Liver (tissue), 8 donors: ENCODE measurements at regions not wholly inside any gene's neighbourhood (a gene's known extent, or its start where the extent isn't known, plus 50 kb on each side); places are given as distances from the start of the nearest gene placed in this dataset.

ENCODE experiments used
- DNase-seq: peaks from one replicate; pipeline ENCODE4 v3.0.0-alpha.2; 2017; ENCODE audit warnings: low spot score
- H3K27ac ChIP-seq, 2 donors: one replicate each; pipeline ENCODE4 v1.7.0; 2013; ENCODE audit warnings: inconsistent platforms in 2 of 2, low read length in 2 of 2, control low read depth in 1 of 2, low read depth in 1 of 2, mild to moderate bottlenecking in 1 of 2
- H3K27me3 ChIP-seq, 4 donors: one replicate each; pipeline versions ENCODE4 v1.6.1 to v1.7.0; 2013; ENCODE audit warnings: low read length in 3 of 4, inconsistent platforms in 1 of 4, mild to moderate bottlenecking in 1 of 4, moderate library complexity in 1 of 4; ENCODE audit not compliant: control insufficient read depth in 4 of 4, insufficient read depth in 4 of 4
- H3K36me3 ChIP-seq, 4 donors: one replicate each; pipeline versions ENCODE4 v1.6.1 to v1.7.0; 2013; ENCODE audit warnings: low read length in 3 of 4, mild to moderate bottlenecking in 3 of 4, low read depth in 1 of 4, moderate library complexity in 1 of 4; ENCODE audit not compliant: control insufficient read depth in 4 of 4, insufficient read depth in 3 of 4
- H3K4me1 ChIP-seq, 4 donors: one replicate each; pipeline versions ENCODE4 v1.6.1 to v1.7.0; 2013; ENCODE audit warnings: low read length in 3 of 4, mild to moderate bottlenecking in 3 of 4, moderate library complexity in 1 of 4; ENCODE audit not compliant: control insufficient read depth in 4 of 4, insufficient read depth in 4 of 4
- H3K4me3 ChIP-seq, 3 donors: one replicate each; pipeline versions ENCODE4 v1.6.1 to v1.7.0; 2013; ENCODE audit warnings: low read length in 3 of 3, control low read depth in 1 of 3, low read depth in 1 of 3, mild to moderate bottlenecking in 1 of 3
- H3K9ac ChIP-seq, 2 donors: one replicate each; pipeline ENCODE4 v1.7.0; 2013; ENCODE audit warnings: low read length in 2 of 2, mild to moderate bottlenecking in 2 of 2, moderate library complexity in 2 of 2, control low read depth in 1 of 2, low read depth in 1 of 2
- H3K9me3 ChIP-seq, 4 donors: one replicate each; pipeline versions ENCODE4 v1.6.1 to v1.7.0; 2013; ENCODE audit warnings: low read length in 3 of 4; ENCODE audit not compliant: control insufficient read depth in 4 of 4
- EGR1 ChIP-seq, 2 donors: IDR thresholded peaks; 2 replicates each; pipeline ENCODE4 v1.6.1; 2016 to 2018; ENCODE audit warnings: antibody characterized with exemption in 2 of 2, low read depth in 2 of 2
- FOXA1 ChIP-seq: IDR thresholded peaks from 2 replicates; pipeline ENCODE4 v1.6.1; 2016; ENCODE audit warnings: antibody characterized with exemption
- FOXA2 ChIP-seq: IDR thresholded peaks from 2 replicates; pipeline ENCODE4 v1.6.1; 2016; ENCODE audit warnings: antibody characterized with exemption
- GABPA ChIP-seq, 2 donors: IDR thresholded peaks in 1 of 2; conservative IDR thresholded peaks in 1 of 2; 2 replicates each; pipeline ENCODE4 v1.6.1; 2016; ENCODE audit warnings: antibody characterized with exemption in 2 of 2, mild to moderate bottlenecking in 1 of 2, moderate library complexity in 1 of 2
- HNF4A ChIP-seq, 2 donors: conservative IDR thresholded peaks; 2 replicates each; pipeline ENCODE4 v1.6.1; 2016; ENCODE audit warnings: antibody characterized with exemption in 2 of 2, mild to moderate bottlenecking in 2 of 2
- HNF4G ChIP-seq: IDR thresholded peaks from 2 replicates; pipeline ENCODE4 v1.6.1; 2016; ENCODE audit warnings: antibody characterized with exemption
- JUND ChIP-seq, 2 donors: IDR thresholded peaks; 2 replicates each; pipeline ENCODE4 v1.6.1; 2016; ENCODE audit warnings: antibody characterized with exemption in 2 of 2
- NR2F2 ChIP-seq: IDR thresholded peaks from 2 replicates; pipeline ENCODE4 v1.6.1; 2016; ENCODE audit warnings: antibody characterized with exemption
- RAD21 ChIP-seq, 2 donors: IDR thresholded peaks; 2 replicates each; pipeline ENCODE4 v1.6.1; 2016; ENCODE audit warnings: antibody characterized with exemption in 2 of 2, mild to moderate bottlenecking in 2 of 2
- RXRA ChIP-seq, 2 donors: IDR thresholded peaks; 2 replicates each; pipeline ENCODE4 v1.6.1; 2017 to 2018; ENCODE audit warnings: antibody characterized with exemption in 2 of 2, mild to moderate bottlenecking in 1 of 2
- SP1 ChIP-seq: IDR thresholded peaks from 2 replicates; pipeline ENCODE4 v1.6.1; 2018; ENCODE audit warnings: antibody characterized with exemption, mild to moderate bottlenecking
- TAF1 ChIP-seq: conservative IDR thresholded peaks from 2 replicates; pipeline ENCODE4 v1.6.1; 2016; ENCODE audit warnings: antibody characterized with exemption, mild to moderate bottlenecking
- YY1 ChIP-seq: IDR thresholded peaks from 2 replicates; pipeline ENCODE4 v1.6.1; 2016; ENCODE audit warnings: antibody characterized with exemption, mild to moderate bottlenecking
- WGBS: extraction: QIAGEN DNeasy Blood & Tissue Kit; methylation state at CpG from one replicate; pipeline ENCODE4 v1.1.7; 2013; 5-methylcytosine and 5-hydroxymethylcytosine counted together
- TF ChIP-seq, protein P1 (sequence below): IDR thresholded peaks from 2 replicates; pipeline ENCODE4 v1.6.1; 2016; ENCODE audit warnings: antibody characterized with exemption
- TF ChIP-seq, protein P2 (sequence below): fragments of 150-350 bp; IDR thresholded peaks from 2 replicates; pipeline ENCODE4 v1.5.1; 2017; ENCODE audit warnings: improper control_type of control experiment, low read depth, low read length; ENCODE audit not compliant: missing input control
- TF ChIP-seq, protein P3 (sequence below): IDR thresholded peaks from 2 replicates; pipeline ENCODE4 v1.6.1; 2016; ENCODE audit warnings: antibody characterized with exemption
- TF ChIP-seq, protein P4 (sequence below): IDR thresholded peaks from 2 replicates; pipeline ENCODE4 v1.6.1; 2016; ENCODE audit warnings: antibody characterized with exemption, mild to moderate bottlenecking
- TF ChIP-seq, protein P5 (sequence below): IDR thresholded peaks from 2 replicates; pipeline ENCODE4 v1.6.1; 2016; ENCODE audit warnings: antibody characterized with exemption
- donor health status: healthy.
- donor health status: healthy.
- donor health status: healthy.
- donor health status: healthy.
- donor health status: healthy.

DNA sequence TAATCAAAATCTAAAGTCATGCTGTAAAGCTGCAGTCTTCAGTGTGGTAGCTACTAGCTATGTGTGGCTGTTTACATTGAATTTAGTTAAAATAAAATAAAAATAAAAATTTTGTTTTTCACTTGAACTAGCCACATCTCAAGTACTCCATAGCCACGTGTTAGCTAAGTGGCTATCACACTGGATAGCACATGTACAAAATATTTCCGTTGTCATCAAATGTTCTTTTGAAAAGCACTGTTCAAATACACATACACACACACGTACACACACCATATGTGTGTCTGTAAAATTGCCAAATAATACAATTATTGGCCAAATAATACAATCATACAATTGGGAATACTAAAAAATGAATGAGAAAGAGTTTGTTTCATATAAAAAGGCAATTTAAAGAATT lies 778.2 kb upstream of the FLRT2 start:
- H3K27ac ChIP-seq: no peak overlapping the region
- no peaks in the 10 kb centered on the region for H3K4me1 ChIP-seq
- DNase-seq: no peak
- H3K36me3 ChIP-seq: no peaks in the 10 kb centered on the region
- TF ChIP-seq GABPA (IDR thresholded peaks at IDR 0.05 in 1 of 2, conservative IDR thresholded peaks at IDR 0.05 in 1 of 2): no peak
- TF ChIP-seq, protein P1, sequence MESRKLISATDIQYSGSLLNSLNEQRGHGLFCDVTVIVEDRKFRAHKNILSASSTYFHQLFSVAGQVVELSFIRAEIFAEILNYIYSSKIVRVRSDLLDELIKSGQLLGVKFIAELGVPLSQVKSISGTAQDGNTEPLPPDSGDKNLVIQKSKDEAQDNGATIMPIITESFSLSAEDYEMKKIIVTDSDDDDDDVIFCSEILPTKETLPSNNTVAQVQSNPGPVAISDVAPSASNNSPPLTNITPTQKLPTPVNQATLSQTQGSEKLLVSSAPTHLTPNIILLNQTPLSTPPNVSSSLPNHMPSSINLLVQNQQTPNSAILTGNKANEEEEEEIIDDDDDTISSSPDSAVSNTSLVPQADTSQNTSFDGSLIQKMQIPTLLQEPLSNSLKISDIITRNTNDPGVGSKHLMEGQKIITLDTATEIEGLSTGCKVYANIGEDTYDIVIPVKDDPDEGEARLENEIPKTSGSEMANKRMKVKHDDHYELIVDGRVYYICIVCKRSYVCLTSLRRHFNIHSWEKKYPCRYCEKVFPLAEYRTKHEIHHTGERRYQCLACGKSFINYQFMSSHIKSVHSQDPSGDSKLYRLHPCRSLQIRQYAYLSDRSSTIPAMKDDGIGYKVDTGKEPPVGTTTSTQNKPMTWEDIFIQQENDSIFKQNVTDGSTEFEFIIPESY: no peak
- TF ChIP-seq, protein P2, sequence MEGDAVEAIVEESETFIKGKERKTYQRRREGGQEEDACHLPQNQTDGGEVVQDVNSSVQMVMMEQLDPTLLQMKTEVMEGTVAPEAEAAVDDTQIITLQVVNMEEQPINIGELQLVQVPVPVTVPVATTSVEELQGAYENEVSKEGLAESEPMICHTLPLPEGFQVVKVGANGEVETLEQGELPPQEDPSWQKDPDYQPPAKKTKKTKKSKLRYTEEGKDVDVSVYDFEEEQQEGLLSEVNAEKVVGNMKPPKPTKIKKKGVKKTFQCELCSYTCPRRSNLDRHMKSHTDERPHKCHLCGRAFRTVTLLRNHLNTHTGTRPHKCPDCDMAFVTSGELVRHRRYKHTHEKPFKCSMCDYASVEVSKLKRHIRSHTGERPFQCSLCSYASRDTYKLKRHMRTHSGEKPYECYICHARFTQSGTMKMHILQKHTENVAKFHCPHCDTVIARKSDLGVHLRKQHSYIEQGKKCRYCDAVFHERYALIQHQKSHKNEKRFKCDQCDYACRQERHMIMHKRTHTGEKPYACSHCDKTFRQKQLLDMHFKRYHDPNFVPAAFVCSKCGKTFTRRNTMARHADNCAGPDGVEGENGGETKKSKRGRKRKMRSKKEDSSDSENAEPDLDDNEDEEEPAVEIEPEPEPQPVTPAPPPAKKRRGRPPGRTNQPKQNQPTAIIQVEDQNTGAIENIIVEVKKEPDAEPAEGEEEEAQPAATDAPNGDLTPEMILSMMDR: no peak
- TF ChIP-seq HNF4G: no peak
- TF ChIP-seq JUND (IDR thresholded peaks at IDR 0.05): no peak
- TF ChIP-seq NR2F2: no peak
- TF ChIP-seq YY1: no peak
- TF ChIP-seq HNF4A (conservative IDR thresholded peaks at IDR 0.05): no peak
- TF ChIP-seq FOXA2: no peak
- no peak for TF ChIP-seq TAF1
- no peak for TF ChIP-seq SP1
- TF ChIP-seq FOXA1: no peak
- TF ChIP-seq, protein P3, sequence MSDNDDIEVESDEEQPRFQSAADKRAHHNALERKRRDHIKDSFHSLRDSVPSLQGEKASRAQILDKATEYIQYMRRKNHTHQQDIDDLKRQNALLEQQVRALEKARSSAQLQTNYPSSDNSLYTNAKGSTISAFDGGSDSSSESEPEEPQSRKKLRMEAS: no peak
- no peak for TF ChIP-seq EGR1 (IDR thresholded peaks at IDR 0.05; ENCODE audit: low read depth in 2 of 2)
- TF ChIP-seq, protein P4, sequence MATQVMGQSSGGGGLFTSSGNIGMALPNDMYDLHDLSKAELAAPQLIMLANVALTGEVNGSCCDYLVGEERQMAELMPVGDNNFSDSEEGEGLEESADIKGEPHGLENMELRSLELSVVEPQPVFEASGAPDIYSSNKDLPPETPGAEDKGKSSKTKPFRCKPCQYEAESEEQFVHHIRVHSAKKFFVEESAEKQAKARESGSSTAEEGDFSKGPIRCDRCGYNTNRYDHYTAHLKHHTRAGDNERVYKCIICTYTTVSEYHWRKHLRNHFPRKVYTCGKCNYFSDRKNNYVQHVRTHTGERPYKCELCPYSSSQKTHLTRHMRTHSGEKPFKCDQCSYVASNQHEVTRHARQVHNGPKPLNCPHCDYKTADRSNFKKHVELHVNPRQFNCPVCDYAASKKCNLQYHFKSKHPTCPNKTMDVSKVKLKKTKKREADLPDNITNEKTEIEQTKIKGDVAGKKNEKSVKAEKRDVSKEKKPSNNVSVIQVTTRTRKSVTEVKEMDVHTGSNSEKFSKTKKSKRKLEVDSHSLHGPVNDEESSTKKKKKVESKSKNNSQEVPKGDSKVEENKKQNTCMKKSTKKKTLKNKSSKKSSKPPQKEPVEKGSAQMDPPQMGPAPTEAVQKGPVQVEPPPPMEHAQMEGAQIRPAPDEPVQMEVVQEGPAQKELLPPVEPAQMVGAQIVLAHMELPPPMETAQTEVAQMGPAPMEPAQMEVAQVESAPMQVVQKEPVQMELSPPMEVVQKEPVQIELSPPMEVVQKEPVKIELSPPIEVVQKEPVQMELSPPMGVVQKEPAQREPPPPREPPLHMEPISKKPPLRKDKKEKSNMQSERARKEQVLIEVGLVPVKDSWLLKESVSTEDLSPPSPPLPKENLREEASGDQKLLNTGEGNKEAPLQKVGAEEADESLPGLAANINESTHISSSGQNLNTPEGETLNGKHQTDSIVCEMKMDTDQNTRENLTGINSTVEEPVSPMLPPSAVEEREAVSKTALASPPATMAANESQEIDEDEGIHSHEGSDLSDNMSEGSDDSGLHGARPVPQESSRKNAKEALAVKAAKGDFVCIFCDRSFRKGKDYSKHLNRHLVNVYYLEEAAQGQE: no peak
- TF ChIP-seq, protein P5, sequence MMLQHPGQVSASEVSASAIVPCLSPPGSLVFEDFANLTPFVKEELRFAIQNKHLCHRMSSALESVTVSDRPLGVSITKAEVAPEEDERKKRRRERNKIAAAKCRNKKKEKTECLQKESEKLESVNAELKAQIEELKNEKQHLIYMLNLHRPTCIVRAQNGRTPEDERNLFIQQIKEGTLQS: no peak
- TF ChIP-seq RXRA (IDR thresholded peaks at IDR 0.05): no peak
- no peak for TF ChIP-seq RAD21 (IDR thresholded peaks at IDR 0.05)
- H3K27me3 ChIP-seq: no peaks in the 10 kb centered on the region
- no peak overlapping the region for H3K9ac ChIP-seq
- no peak overlapping the region for H3K4me3 ChIP-seq
- 66% methylated on average over 3 of the region's 3 CpGs for WGBS
- no peaks in the 10 kb centered on the region for H3K9me3 ChIP-seq
